T follicular helper cell (primary cell): ENCODE measurements at regions not wholly inside any gene's neighbourhood (a gene's known extent, or its start where the extent isn't known, plus 50 kb on each side); places are given as distances from the start of the nearest gene placed in this dataset.
"Not testable (repeated sequence)": the region's sequence is repeated elsewhere in the genome, so short reads cannot be mapped to it uniquely, and the experiment has no call there.

Experiments
- DNase-seq: peaks from one replicate; pipeline ENCODE4 v3.0.0-alpha.2; 2020; ENCODE audit warnings: low read depth

DNA sequence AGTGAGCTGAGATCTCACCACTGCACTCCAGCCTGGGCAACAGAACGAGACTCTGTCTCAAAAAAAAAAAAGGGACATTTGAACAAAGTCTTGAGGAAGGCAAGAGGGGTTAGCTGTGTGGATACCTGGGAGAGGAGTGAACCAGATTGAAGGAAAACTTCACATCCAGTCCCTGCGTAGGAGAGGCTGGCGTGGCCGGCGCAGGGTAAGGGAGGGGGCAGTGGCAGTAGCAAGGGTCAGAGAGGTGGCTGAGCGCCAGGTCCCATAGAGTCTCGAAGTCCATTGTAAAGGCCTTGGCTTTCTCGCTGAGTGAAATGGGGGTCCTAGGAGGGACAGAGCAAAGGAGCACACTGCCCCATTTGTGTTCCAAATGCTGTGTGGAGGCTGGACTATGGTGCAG, 171.8 kb upstream of the WSCD1 start:
- no peak for DNase-seq

DNA sequence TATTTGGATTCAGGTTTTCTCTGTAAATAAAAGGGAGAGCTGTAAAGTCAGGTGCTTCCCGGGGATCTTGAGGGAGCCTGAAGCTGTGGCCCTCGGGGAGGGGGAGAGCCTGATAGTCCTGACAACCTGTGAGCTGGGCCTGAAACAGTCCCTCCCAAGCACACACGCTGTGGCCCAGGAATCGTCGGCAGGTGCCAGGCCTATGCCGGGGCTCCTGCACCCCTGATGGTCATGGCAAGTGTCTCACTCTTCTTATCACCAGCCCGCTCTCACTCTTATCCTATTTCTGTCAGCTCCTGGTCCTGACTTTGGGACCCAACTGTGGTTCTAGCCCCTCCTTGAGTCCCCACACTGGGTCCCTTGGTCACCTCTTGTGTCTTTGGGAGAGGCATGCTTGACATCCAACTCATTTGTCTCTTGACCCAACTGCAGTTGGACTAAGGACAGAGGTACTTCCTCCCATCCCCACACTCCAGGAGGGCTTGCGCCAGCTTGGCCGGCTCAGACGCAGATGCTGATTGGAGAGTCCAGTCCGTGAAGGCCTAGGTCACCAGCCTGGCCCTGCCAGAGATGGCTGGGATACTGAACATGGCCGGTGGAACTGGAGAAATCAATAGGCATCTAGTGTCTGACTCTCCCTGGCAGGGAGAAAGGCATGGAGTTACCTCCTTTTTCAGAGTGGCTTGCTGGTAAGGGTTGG, 170.5 kb upstream of the WSCD1 start:
- DNase-seq = no peak

DNA sequence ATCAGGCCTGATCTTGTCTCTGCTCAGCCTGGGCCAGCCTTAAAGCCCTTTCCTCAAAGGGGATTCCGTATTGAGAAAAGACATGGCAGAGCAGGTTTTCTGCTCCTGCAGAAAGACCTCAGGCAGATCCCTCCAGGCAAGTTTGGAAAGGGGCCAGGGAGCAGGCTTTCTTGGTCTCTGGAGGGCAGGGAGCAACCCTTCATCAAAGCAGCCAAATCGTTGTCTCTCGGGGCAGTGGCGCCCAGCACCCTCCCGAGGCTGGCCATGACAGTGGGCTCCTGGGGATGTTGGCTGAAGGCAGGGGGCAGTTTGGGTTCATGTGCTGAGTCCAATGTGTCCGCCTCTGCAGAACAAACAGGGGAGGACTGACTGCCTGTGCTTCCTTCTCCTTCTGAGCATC, 168.4 kb upstream of the WSCD1 start:
- DNase-seq = no peak

- DNase-seq = no peak
Observed at GRCh38 chr17:5902181-5903140, 167.7 kb upstream of the WSCD1 start.

GRCh38 chr17:5911919-5912318, 158.3 kb upstream of the WSCD1 start:
- no peak for DNase-seq

DNA sequence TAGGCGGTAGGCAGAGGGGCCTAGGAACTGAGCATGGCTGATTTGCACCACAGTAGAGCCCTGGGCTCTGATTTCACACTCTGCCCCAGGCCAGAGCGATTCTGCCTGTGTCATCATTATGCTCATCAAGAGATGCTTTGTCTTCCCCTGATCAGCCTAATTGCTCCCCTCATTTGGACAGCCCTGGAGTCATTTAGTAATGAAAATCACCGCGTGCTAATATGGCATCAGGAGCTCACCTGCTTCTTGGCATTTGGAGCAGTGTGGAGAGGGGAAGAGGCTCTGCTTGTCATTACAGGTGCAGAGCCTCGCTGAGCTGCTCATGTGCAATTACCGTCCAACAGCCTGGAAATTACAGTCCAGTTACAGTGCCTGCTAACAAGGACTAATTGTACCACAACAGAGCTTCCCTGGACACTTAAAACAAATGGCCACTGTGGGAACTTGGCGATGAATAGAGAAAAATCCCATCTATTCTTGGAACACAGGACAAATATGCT, 157.1 kb upstream of the WSCD1 start:
- DNase-seq = no peak

- DNase-seq = no peak
Observed at GRCh38 chr17:5913641-5914040, 156.5 kb upstream of the WSCD1 start.

- DNase-seq = no peak
Observed at GRCh38 chr17:5915337-5915736, 154.8 kb upstream of the WSCD1 start.

GRCh38 chr17:5919089-5919488, 151.1 kb upstream of the WSCD1 start:
- DNase-seq = no peak

GRCh38 chr17:5921512-5922282, 148.5 kb upstream of the WSCD1 start:
- DNase-seq = no peak

GRCh38 chr17:5922476-5922875, 147.7 kb upstream of the WSCD1 start:
- DNase-seq = no peak

- DNase-seq = no peak
Observed at GRCh38 chr17:5929721-5930120, 140.5 kb upstream of the WSCD1 start.

GRCh38 chr17:5930555-5930954, 139.6 kb upstream of the WSCD1 start:
- DNase-seq = not testable (repeated sequence)

DNA sequence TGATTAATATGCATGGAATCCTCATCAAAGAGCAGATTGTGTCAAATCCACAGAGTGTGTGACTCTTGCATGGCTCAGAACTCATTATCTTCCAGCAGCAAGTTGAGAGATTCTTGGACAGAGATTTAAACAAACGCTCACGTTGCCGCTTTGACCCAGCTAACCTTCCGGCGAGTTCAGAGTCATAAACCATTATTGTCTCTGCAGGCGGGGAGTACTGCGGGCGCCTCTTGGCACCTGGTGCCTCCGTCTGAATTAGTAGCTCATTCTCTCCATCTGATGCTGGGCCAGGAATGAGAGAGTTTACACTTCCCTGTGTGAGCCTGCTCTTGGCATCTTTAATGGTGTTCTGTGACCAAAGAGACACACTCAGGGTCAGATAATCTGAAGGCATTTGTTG, 138.6 kb upstream of the WSCD1 start:
- no peak for DNase-seq

- no peak for DNase-seq
Observed at GRCh38 chr17:5933430-5933829, 136.7 kb upstream of the WSCD1 start.

DNA sequence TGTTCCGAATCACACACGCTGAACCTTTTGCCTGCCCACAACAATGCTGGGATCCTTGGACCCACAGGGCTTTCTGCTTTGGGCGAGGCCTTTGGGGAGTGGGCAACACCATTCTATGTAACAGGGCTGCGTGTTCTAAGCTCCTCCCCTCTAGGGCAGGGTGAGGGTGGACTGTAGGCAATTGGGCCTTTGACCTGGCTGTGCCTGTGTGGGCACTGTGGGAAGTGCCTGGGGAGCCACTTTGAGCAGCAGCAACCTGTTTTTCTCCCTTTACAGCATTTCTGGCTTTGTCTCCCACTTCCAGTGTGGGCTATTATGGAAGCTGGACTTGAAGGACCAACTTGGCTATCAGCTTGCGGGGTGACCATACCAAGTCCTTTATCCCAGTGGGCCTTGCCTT, 128.9 kb upstream of the WSCD1 start:
- no peak for DNase-seq

DNA sequence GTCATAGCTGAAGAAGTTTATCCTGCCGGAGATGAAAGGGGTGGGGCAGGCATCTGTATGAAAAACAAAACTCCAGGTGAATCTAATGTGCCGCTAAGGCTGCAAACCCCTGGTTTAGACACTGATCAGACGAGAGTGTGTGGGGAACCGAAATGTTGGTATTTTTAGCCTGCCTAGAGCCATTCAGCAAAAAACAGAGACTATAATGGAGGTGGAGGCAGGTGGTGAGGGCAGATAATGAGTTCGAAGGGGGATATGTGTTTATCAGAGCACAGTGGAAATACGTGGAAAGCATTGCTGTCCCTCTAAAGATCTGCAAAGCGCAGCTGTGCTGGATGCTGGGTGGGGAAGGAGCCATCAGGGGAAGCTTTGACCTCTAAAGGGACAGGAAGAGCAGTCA, 127.5 kb upstream of the WSCD1 start:
- no peak for DNase-seq

DNA sequence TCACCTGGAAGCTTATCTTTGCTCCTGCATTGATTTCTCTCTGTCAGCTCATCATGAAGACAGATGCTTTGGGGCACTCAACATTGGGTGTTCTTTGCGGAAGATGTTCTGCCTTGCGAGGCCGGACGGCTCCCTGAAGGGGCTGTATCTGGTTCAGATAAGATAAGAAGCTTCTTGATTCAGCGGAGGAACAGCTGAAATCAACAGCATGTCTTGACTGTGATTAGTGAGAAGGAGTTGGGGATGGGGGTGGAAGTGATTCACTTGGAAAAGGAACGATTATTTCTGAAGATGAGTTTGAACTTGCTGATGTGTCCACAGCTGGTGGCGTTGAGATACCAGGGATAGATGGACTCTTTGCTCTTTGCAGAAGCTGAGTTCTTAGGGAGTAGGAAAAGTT, 126.9 kb upstream of the WSCD1 start:
- no peak for DNase-seq

- DNase-seq = no peak
Observed at GRCh38 chr17:5943982-5944381, 126.2 kb upstream of the WSCD1 start.

DNA sequence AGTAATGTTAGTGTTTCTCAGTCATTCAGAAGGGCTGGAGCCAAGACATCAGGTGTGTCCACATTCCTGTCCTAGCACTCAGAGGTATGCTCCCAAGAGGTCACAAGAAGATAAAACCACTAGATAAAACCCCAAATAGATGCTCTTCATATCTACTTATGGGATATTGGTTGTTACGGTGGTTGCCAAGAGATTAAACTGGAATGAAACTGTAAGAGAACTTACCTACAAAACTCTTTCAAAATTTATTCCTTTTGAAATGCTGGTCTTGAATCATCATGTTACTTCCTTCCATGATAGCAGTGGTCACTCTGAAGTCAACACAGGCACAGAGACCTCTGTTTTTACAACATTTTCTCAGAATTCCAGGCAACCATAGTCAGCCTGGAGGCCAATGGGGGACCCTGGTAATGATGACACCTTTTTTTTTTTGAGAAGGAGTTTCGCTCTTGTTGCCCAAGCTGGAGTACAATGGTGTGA, 122.4 kb upstream of the WSCD1 start:
- DNase-seq = no peak

DNA sequence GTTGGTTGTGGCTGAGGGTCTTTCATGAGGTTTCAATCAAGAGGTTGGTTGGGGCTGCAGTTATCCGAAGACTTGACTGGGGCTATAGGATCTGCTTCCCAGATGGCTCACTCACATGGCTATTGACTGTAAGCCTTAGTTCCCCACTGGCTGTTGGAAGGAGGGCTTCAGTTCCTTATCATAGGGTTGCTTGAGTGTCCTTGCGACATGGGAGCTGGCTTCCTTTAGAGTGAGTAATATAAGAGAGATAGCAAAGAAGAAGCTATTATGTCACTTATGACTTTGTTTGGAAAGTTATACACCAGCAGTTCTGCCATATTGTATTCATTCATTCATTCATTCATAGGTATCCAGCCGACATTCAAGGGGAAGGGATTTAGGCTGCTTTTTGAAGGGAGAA, 121.4 kb upstream of the WSCD1 start:
- DNase-seq = no peak

DNA sequence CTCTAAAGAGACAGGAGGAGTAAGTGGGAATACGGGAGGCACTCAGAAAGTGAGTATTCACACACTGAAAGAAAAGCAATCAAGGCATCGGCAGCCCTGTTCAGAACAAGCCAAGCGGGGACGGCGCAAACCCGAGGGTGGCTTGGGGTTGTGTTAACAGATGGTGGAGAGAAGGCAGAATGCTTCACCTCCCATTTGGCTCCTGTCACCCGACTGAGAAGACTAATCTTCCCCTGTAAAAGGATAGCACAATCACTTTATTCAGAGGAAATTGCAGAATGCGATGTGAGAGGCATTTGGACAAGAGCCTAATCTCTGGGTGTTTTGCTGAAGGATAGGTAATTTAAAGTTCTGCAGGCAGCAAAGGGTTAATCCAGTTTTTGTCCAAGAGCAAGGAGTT, 119.3 kb upstream of the WSCD1 start:
- no peak for DNase-seq
